H1 (cell line): ENCODE measurements at regions not wholly inside any gene's neighbourhood (a gene's known extent, or its start where the extent isn't known, plus 50 kb on each side); places are given as distances from the start of the nearest gene placed in this dataset.

Experiments used
- CTCF ChIA-PET: fragments of 300-600 bp; sonication (Branson Sonifier 250); formaldehyde crosslinking; loops from one replicate; lab custom pipeline; 2021; ENCODE audit not compliant: partially characterized antibody; lab: Charles Lee
- POLR2A ChIA-PET: fragments of 300-600 bp; sonication (Branson Sonifier 250); formaldehyde crosslinking; loops from one replicate; lab custom pipeline; 2021; ENCODE audit warnings: inconsistent platforms; ENCODE audit not compliant: partially characterized antibody; lab: Charles Lee
- DNase-seq, 2 experiments: peaks; one replicate each; pipeline versions ENCODE4 v3.0.0 to v3.0.0-alpha.2; 2010 to 2022; ENCODE audit warnings: low spot score in 2 of 2, low read depth in 1 of 2, mixed read lengths in 1 of 2
- FAIRE-seq: peaks from 2 replicates; lab custom pipeline; 2011; peaks lifted over from hg19 to GRCh38; lab: Jason Lieb, UNC
- H2AFZ ChIP-seq: 2 replicates; pipeline ENCODE4 v1.8.1; 2012; ENCODE audit warnings: low read length, inconsistent platforms
- H2AK5ac ChIP-seq: 2 replicates; pipeline ENCODE4 v1.6.1; 2013; ENCODE audit warnings: low read depth, low read length
- H2BK120ac ChIP-seq: replicated peaks from 2 replicates; pipeline ENCODE3; 2013; ENCODE audit warnings: low read depth, low read length, inconsistent platforms
- H2BK12ac ChIP-seq: 2 replicates; pipeline ENCODE4 v1.6.1; 2013; ENCODE audit warnings: low read depth, low read length
- H2BK15ac ChIP-seq: 2 replicates; pipeline ENCODE4 v1.6.1; 2013; ENCODE audit warnings: low read length
- H2BK20ac ChIP-seq: 2 replicates; pipeline ENCODE4 v1.6.1; 2013; ENCODE audit warnings: low read length
- H2BK5ac ChIP-seq: 2 replicates; pipeline ENCODE4 v1.6.1; 2013; ENCODE audit warnings: low read depth, low read length
- H3K14ac ChIP-seq: 2 replicates; pipeline ENCODE4 v1.6.1; 2013; ENCODE audit warnings: inconsistent platforms; ENCODE audit not compliant: insufficient read length
- H3K18ac ChIP-seq: 2 replicates; pipeline ENCODE4 v1.6.1; 2013; ENCODE audit warnings: low read length; ENCODE audit errors: extremely low read depth
- H3K23ac ChIP-seq: 2 replicates; pipeline ENCODE4 v1.6.1; 2013; ENCODE audit warnings: inconsistent platforms; ENCODE audit not compliant: insufficient read length
- H3K23me2 ChIP-seq: 2 replicates; pipeline ENCODE4 v1.6.1; 2013; ENCODE audit warnings: low read depth, low read length
- H3K27ac ChIP-seq: 2 replicates; pipeline ENCODE4 v1.6.1; 2011; ENCODE audit warnings: low read depth, low read length, inconsistent platforms
- H3K27me3 ChIP-seq, 4 experiments: replicated peaks in 1 of 4; 1 replicate in 1 of 4; 2 replicates in 3 of 4; pipeline versions ENCODE4 v1.6.1 to v1.8.1; 2011 to 2013; ENCODE audit warnings: low read length in 3 of 4, mild to moderate bottlenecking in 3 of 4, inconsistent platforms in 2 of 4, mixed read lengths in 2 of 4, moderate library complexity in 1 of 4; ENCODE audit not compliant: control insufficient read depth in 3 of 4, insufficient read depth in 3 of 4; ENCODE audit errors: extremely low read depth in 1 of 4
- H3K36me3 ChIP-seq, 4 experiments: 2 replicates each; pipeline versions ENCODE4 v1.6.1 to v1.8.1; 2011 to 2013; ENCODE audit warnings: mild to moderate bottlenecking in 4 of 4, low read length in 3 of 4, moderate library complexity in 2 of 4, control low read depth in 1 of 4, inconsistent platforms in 1 of 4; ENCODE audit not compliant: insufficient read depth in 4 of 4, control insufficient read depth in 2 of 4
- H3K4ac ChIP-seq: replicated peaks from 2 replicates; pipeline ENCODE3; 2013; ENCODE audit warnings: low read length, low read depth, mixed read lengths, inconsistent platforms; ENCODE audit not compliant: insufficient read length
- H3K4me1 ChIP-seq, 4 experiments: replicated peaks in 1 of 4; 1 replicate in 1 of 4; 2 replicates in 3 of 4; pipeline versions ENCODE4 v1.6.1 to v1.8.1; 2011 to 2013; ENCODE audit warnings: low read length in 3 of 4, inconsistent platforms in 2 of 4, mixed read lengths in 1 of 4; ENCODE audit not compliant: insufficient read depth in 4 of 4, control insufficient read depth in 3 of 4
- H3K4me2 ChIP-seq, 2 experiments: 2 replicates each; pipeline versions ENCODE4 v1.6.1 to v1.8.1; 2011 to 2013; ENCODE audit warnings: low read depth in 2 of 2, low read length in 2 of 2, control low read depth in 1 of 2, inconsistent platforms in 1 of 2, mild to moderate bottlenecking in 1 of 2; ENCODE audit not compliant: insufficient read depth in 1 of 2
- H3K4me3 ChIP-seq, 4 experiments: fragments of 200-600, 300-600 bp in 1 of 4; sonication (generic), shearing (Covaris generic), sonication (Bioruptor Twin) in 1 of 4; 2 replicates each; pipeline versions ENCODE4 v1.5.1 to v1.8.1; 2011 to 2016; ENCODE audit warnings: low read length in 4 of 4, low read depth in 3 of 4, control low read depth in 2 of 4, inconsistent platforms in 2 of 4, mild to moderate bottlenecking in 2 of 4, mixed read lengths in 1 of 4, moderate library complexity in 1 of 4; ENCODE audit not compliant: insufficient read depth in 2 of 4; ENCODE audit errors: extremely low read depth in 1 of 4
- H3K56ac ChIP-seq: replicated peaks from 2 replicates; pipeline ENCODE3; 2013; ENCODE audit warnings: low read depth, mild to moderate bottlenecking, mixed read lengths, low read length, inconsistent platforms; ENCODE audit not compliant: insufficient read length
- H3K79me1 ChIP-seq: 2 replicates; pipeline ENCODE4 v1.6.1; 2013; ENCODE audit warnings: low read depth, low read length, control low read depth
- H3K79me2 ChIP-seq, 2 experiments: 2 replicates each; pipeline versions ENCODE4 v1.6.1 to v1.8.1; 2012 to 2013; ENCODE audit warnings: low read length in 2 of 2, mild to moderate bottlenecking in 2 of 2, inconsistent platforms in 1 of 2; ENCODE audit not compliant: insufficient read depth in 2 of 2, control insufficient read depth in 1 of 2
- H3K9ac ChIP-seq, 4 experiments: replicated peaks in 1 of 4; 1 replicate in 1 of 4; 2 replicates in 3 of 4; pipeline versions ENCODE4 v1.6.1 to v1.8.1; 2011 to 2013; ENCODE audit warnings: low read depth in 3 of 4, low read length in 3 of 4, control low read depth in 2 of 4, mild to moderate bottlenecking in 2 of 4, moderate library complexity in 2 of 4, inconsistent platforms in 1 of 4; ENCODE audit errors: extremely low read depth in 1 of 4
- H3K9me3 ChIP-seq, 2 experiments: 2 replicates each; pipeline versions ENCODE4 v1.6.1 to v1.8.1; 2012 to 2013; ENCODE audit warnings: mild to moderate bottlenecking in 2 of 2, moderate library complexity in 2 of 2, control low read depth in 1 of 2, inconsistent platforms in 1 of 2, low read depth in 1 of 2, low read length in 1 of 2, mixed read lengths in 1 of 2; ENCODE audit not compliant: insufficient read depth in 2 of 2
- H4K20me1 ChIP-seq, 2 experiments: replicated peaks in 1 of 2; 2 replicates each; pipeline versions ENCODE3 to v1.8.1; 2011 to 2013; ENCODE audit warnings: inconsistent platforms in 2 of 2, low read length in 2 of 2, mild to moderate bottlenecking in 1 of 2; ENCODE audit not compliant: insufficient read depth in 2 of 2, control insufficient read depth in 1 of 2
- H4K5ac ChIP-seq: 2 replicates; pipeline ENCODE4 v1.6.1; 2013; ENCODE audit warnings: low read length, low read depth, mixed read lengths, inconsistent platforms; ENCODE audit not compliant: insufficient read length
- H4K8ac ChIP-seq: 2 replicates; pipeline ENCODE4 v1.8.0; 2013; ENCODE audit warnings: mild to moderate bottlenecking, moderate library complexity, low read length, inconsistent platforms; ENCODE audit not compliant: insufficient read depth; ENCODE audit errors: extremely low read depth
- H4K91ac ChIP-seq: replicated peaks from 2 replicates; pipeline ENCODE3; 2013; ENCODE audit warnings: low read length, mixed read lengths, inconsistent platforms; ENCODE audit not compliant: insufficient read length
- CBX5 ChIP-seq: fragments of 300-800, 300-1000 bp; sonication (generic); IDR thresholded peaks from 2 replicates; pipeline ENCODE4 v1.7.1; 2016; ENCODE audit warnings: antibody characterized with exemption, low read length, low read depth
- JUN ChIP-seq: IDR thresholded peaks from 2 replicates; pipeline ENCODE4 v1.6.1; 2011; ENCODE audit warnings: low read depth, mild to moderate bottlenecking, improper control_type of control experiment, low read length
- MAFK ChIP-seq: IDR thresholded peaks from 2 replicates; pipeline ENCODE4 v1.6.1; 2012; ENCODE audit warnings: low read depth, mild to moderate bottlenecking, improper control_type of control experiment, low read length
- POLR2A ChIP-seq, 2 experiments: IDR thresholded peaks; 1 replicate in 1 of 2; 2 replicates in 1 of 2; pipeline ENCODE4 v1.6.1; 2011; ENCODE audit warnings: low read depth in 2 of 2, low read length in 2 of 2, mild to moderate bottlenecking in 2 of 2; ENCODE audit errors: control extremely low read depth in 1 of 2
- POU5F1 ChIP-seq: IDR thresholded peaks from 2 replicates; pipeline ENCODE4 v1.6.1; 2011; ENCODE audit warnings: low read depth, mild to moderate bottlenecking, low read length, moderate library complexity
- SRF ChIP-seq: IDR thresholded peaks from 2 replicates; pipeline ENCODE4 v1.6.1; 2011; ENCODE audit warnings: mild to moderate bottlenecking, low read depth, low read length, moderate library complexity
- TEAD4 ChIP-seq: IDR thresholded peaks from 2 replicates; pipeline ENCODE4 v1.6.1; 2012; ENCODE audit warnings: low read depth, low read length, inconsistent platforms, mixed read lengths
- WGBS, 2 experiments: shearing (Covaris generic) in 1 of 2; methylation state at CpG; one replicate each; pipeline versions ENCODE4 v1.1.6 to v1.1.7; 2013 to 2015; ENCODE audit warnings: low lambda C conversion rate in 2 of 2, mixed read lengths in 2 of 2, inconsistent platforms in 1 of 2, low coverage in 1 of 2, missing lambda C conversion rate in 1 of 2; ENCODE audit not compliant: insufficient replicate concordance in 2 of 2, insufficient coverage in 1 of 2, insufficient read length in 1 of 2; ENCODE audit errors: extremely low coverage in 1 of 2, missing lambda C conversion rate in 1 of 2; 5-methylcytosine and 5-hydroxymethylcytosine counted together
- TF ChIP-seq, protein P1 (sequence below), 3 experiments: IDR thresholded peaks; 1 replicate in 2 of 3; 2 replicates in 1 of 3; pipeline versions ENCODE4 v1.5.1 to v1.6.1; 2011; ENCODE audit warnings: low read length in 3 of 3, mild to moderate bottlenecking in 3 of 3, inconsistent platforms in 2 of 3, low read depth in 1 of 3, moderate library complexity in 1 of 3; ENCODE audit not compliant: insufficient read depth in 1 of 3; ENCODE audit errors: control extremely low read depth in 1 of 3

DNA sequence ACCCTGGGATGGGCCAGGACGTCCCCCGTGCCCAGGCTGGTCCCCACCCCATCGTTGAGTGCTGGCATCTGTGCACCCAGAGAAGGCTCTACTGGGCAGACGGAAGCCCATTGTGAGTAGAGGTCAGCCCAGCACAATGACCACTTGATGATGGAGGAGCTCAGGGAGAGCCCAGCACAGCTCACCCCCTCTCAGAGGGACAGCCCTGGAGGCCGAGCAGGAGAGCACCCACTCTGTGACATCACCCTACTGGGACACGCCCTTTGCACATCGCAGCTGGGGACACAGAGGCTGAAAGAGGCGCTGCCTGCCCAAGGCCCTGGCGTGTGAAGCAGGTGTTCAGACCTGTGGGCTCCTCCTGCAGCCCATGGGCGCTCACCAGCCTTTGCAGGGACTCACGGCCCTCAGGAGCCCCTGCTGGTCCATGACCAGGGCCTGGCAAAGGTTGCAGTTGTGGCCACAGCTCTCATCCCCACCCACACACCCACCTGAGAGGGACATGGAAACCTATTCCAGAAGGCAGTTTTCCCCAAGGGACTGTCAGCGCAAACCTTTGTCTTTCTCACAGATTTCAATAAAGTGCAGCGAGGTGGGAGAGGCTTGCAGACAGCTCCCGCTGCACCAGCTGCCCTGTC lies 67.2 kb upstream of the PPP2R2D start:
- TF ChIP-seq, protein P1, sequence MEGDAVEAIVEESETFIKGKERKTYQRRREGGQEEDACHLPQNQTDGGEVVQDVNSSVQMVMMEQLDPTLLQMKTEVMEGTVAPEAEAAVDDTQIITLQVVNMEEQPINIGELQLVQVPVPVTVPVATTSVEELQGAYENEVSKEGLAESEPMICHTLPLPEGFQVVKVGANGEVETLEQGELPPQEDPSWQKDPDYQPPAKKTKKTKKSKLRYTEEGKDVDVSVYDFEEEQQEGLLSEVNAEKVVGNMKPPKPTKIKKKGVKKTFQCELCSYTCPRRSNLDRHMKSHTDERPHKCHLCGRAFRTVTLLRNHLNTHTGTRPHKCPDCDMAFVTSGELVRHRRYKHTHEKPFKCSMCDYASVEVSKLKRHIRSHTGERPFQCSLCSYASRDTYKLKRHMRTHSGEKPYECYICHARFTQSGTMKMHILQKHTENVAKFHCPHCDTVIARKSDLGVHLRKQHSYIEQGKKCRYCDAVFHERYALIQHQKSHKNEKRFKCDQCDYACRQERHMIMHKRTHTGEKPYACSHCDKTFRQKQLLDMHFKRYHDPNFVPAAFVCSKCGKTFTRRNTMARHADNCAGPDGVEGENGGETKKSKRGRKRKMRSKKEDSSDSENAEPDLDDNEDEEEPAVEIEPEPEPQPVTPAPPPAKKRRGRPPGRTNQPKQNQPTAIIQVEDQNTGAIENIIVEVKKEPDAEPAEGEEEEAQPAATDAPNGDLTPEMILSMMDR (IDR thresholded peaks at IDR 0.05; ENCODE audit: control extremely low read depth in 1 of 3, insufficient read depth in 1 of 3, low read depth in 1 of 3, low read length in 3 of 3) = no peak
- TF ChIP-seq TEAD4 = no peak
- no peak for TF ChIP-seq POU5F1
- no peak for TF ChIP-seq CBX5
- TF ChIP-seq POLR2A (IDR thresholded peaks at IDR 0.05; ENCODE audit: control extremely low read depth in 1 of 2, low read depth in 2 of 2, low read length in 2 of 2) = no peak
- no peak for TF ChIP-seq SRF
- TF ChIP-seq MAFK = no peak
- no peak for TF ChIP-seq JUN
- H4K20me1 ChIP-seq = no peaks in the 10 kb centered on the region
- no peak overlapping the region for H3K27ac ChIP-seq
- H2BK5ac ChIP-seq = no peak overlapping the region
- DNase-seq = no peak
- no peaks in the 10 kb centered on the region for H3K79me2 ChIP-seq
- H2BK15ac ChIP-seq = no peak overlapping the region
- no peaks in the 10 kb centered on the region; a peak in 1 of 7 replicates for H3K4me1 ChIP-seq
- 88% methylated on average over 14 of the region's 14 CpGs; no CpG with 5 or more reads in 1 of the 2 experiments for WGBS, 2 experiments
- H3K4me3 ChIP-seq = no peak overlapping the region
- H4K8ac ChIP-seq = no peak overlapping the region
- H3K9me3 ChIP-seq = no peaks in the 10 kb centered on the region
- H2BK120ac ChIP-seq = no peak overlapping the region
- POLR2A ChIA-PET = interaction anchor here (0.6 kb wide), 1 partner anchor 145 kb away, joined by 3 read pairs; no protein-coding TSS in a partner anchor
- H2BK20ac ChIP-seq = no peak overlapping the region
- no peak overlapping the region for H4K91ac ChIP-seq
- H3K23ac ChIP-seq = no peak overlapping the region
- H3K4ac ChIP-seq = no peak overlapping the region
- CTCF ChIA-PET = interaction anchor here (0.7 to 1.6 kb wide), 4 partner anchors 8 to 264 kb away, joined by 3 to 5 read pairs (median 3); no protein-coding TSS in a partner anchor
- no peaks in the 10 kb centered on the region for H3K23me2 ChIP-seq
- no peak overlapping the region for H3K4me2 ChIP-seq
- FAIRE-seq = no peak
- no peak overlapping the region for H2AFZ ChIP-seq
- no peak overlapping the region for H3K18ac ChIP-seq
- H2AK5ac ChIP-seq = no peak overlapping the region
- H3K36me3 ChIP-seq = no peaks in the 10 kb centered on the region
- H3K79me1 ChIP-seq = no peaks in the 10 kb centered on the region
- H3K27me3 ChIP-seq = no peaks in the 10 kb centered on the region; a peak in 1 of 7 replicates
- no peak overlapping the region for H3K14ac ChIP-seq
- H2BK12ac ChIP-seq = no peak overlapping the region
- no peak overlapping the region for H3K56ac ChIP-seq
- H3K9ac ChIP-seq = no peak overlapping the region
- no peak overlapping the region for H4K5ac ChIP-seq
